Chondrocyte (in vitro differentiated cells): ENCODE measurements at regions not wholly inside any gene's neighbourhood (a gene's known extent, or its start where the extent isn't known, plus 50 kb on each side); places are given as distances from the start of the nearest gene placed in this dataset.

Source experiments
- DNase-seq: peaks from one replicate; pipeline ENCODE4 v3.0.0; 2021; ENCODE audit warnings: mixed read lengths, low spot score
- H3K27ac Mint-ChIP-seq: one replicate; pipeline ENCODE4 v1.8.0; 2021; ENCODE audit warnings: mild to moderate bottlenecking, moderate library complexity, mixed read lengths; ENCODE audit not compliant: unreplicated experiment
- H3K27me3 Mint-ChIP-seq: 2 replicates; pipeline ENCODE4 v1.8.0; 2021; ENCODE audit warnings: low read depth, mixed read lengths
- H3K36me3 Mint-ChIP-seq: 2 replicates; pipeline ENCODE4 v1.8.0; 2021; ENCODE audit warnings: low read depth, mixed read lengths
- H3K4me1 Mint-ChIP-seq: 2 replicates; pipeline ENCODE4 v1.8.0; 2021; ENCODE audit warnings: low read depth, mild to moderate bottlenecking, mixed read lengths
- H3K4me3 Mint-ChIP-seq: one replicate; pipeline ENCODE4 v1.8.0; 2021; ENCODE audit warnings: mild to moderate bottlenecking, moderate library complexity, mixed read lengths; ENCODE audit not compliant: unreplicated experiment
- H3K9me3 Mint-ChIP-seq: 2 replicates; pipeline ENCODE4 v1.8.0; 2021; ENCODE audit warnings: low read depth, mixed read lengths
- CTCF ChIP-seq: fragments of 200-600 bp; sonication (generic); IDR thresholded peaks from 2 replicates; pipeline ENCODE4 v1.5.0; 2021; ENCODE audit warnings: antibody characterized with exemption, mild to moderate bottlenecking, moderate library complexity

DNA sequence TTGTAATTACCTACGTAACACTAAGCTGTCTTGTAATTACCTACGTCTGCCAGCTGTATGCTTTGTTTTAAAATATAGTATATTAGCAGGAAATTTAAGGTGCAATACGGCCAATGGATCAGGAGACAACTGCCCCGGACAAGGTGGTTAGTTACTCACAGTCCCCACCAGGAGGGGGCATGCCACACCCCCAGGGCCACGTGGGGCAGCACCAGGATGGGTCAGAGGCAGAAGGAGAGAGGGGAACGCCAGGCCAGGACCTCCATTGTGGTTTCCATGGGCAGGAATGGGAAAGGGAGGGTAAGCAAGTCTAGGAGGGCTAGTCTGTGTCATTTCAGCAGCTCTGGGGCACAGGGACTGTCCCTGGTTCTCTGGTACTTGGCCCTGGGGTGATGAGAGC, 140.1 kb downstream of the URI1 start:
- no peak overlapping the region for H3K4me3 Mint-ChIP-seq
- peaks cover 10% of the 10 kb centered on the region for H3K9me3 Mint-ChIP-seq
- TF ChIP-seq CTCF, result no peak
- H3K36me3 Mint-ChIP-seq, result no peaks in the 10 kb centered on the region
- no peaks in the 10 kb centered on the region for H3K4me1 Mint-ChIP-seq
- H3K27ac Mint-ChIP-seq, result no peak overlapping the region
- peaks cover 4% of the 10 kb centered on the region for H3K27me3 Mint-ChIP-seq
- peak; percentile 53 for DNase-seq

GRCh38 chr19:30082611-30083010, 140.6 kb downstream of the URI1 start:
- no peak overlapping the region for H3K27ac Mint-ChIP-seq
- no peaks in the 10 kb centered on the region for H3K4me1 Mint-ChIP-seq
- H3K9me3 Mint-ChIP-seq, result peaks cover 10% of the 10 kb centered on the region
- DNase-seq, result peak; percentile 38
- H3K4me3 Mint-ChIP-seq, result no peak overlapping the region
- no peak for TF ChIP-seq CTCF
- peaks cover 4% of the 10 kb centered on the region for H3K27me3 Mint-ChIP-seq
- H3K36me3 Mint-ChIP-seq, result no peaks in the 10 kb centered on the region

- no peak for TF ChIP-seq CTCF
- Mint-ChIP-seq H3K36me3 (no peaks in the 10 kb centered on the region), H3K27me3 (peaks cover 4% of the 10 kb centered on the region), H3K4me1 (no peaks in the 10 kb centered on the region), H3K4me3 (no peak overlapping the region), H3K27ac (no peak overlapping the region), H3K9me3 (peaks cover 10% of the 10 kb centered on the region)
- DNase-seq, result peak; percentile 55
These were observed 141.2 kb downstream of the URI1 start for GRCh38 chr19:30083125-30083681.

DNA sequence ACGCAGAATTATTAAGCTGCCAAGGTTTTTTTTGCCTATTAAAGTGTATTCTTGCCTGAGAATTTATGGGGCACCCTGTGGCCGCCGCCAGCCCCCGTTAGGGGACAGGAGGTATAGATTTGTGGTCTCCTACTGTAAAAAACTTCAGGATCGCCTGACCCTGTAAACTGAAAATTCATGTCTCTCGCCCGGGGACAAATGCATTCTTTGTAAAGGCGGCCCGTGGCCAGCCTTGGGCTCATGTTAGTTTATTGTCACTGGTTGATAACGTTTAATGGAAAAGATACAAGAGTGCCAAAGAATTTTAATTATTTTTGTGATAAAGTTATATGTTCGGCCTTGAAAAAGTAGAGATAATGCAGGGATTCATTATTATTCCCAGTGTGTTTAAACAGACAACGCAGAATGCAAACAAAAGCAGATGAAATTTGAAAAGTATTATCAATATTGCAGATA, 141.7 kb downstream of the URI1 start:
- TF ChIP-seq CTCF, result no peak
- no peak for DNase-seq
- H3K27ac Mint-ChIP-seq, result no peak overlapping the region
- no peaks in the 10 kb centered on the region for H3K36me3 Mint-ChIP-seq
- H3K9me3 Mint-ChIP-seq, result peaks cover 10% of the 10 kb centered on the region
- H3K4me1 Mint-ChIP-seq, result no peaks in the 10 kb centered on the region
- no peak overlapping the region for H3K4me3 Mint-ChIP-seq
- H3K27me3 Mint-ChIP-seq, result peaks cover 4% of the 10 kb centered on the region

GRCh38 chr19:30084390-30084819, 142.4 kb downstream of the URI1 start:
- Mint-ChIP-seq H3K27ac (no peak overlapping the region), H3K4me3 (no peak overlapping the region), H3K9me3 (peaks cover 4% of the 10 kb centered on the region), H3K4me1 (no peaks in the 10 kb centered on the region), H3K27me3 (no peaks in the 10 kb centered on the region), H3K36me3 (no peaks in the 10 kb centered on the region)
- peak; percentile 48 for DNase-seq
- no peak for TF ChIP-seq CTCF
